HG02840 (cell line): ENCODE measurements at regions not wholly inside any gene's neighbourhood (a gene's known extent, or its start where the extent isn't known, plus 50 kb on each side); places are given as distances from the start of the nearest gene placed in this dataset.

Experiments used
- ATAC-seq: cut with Tn5 transposase; IDR thresholded peaks from one replicate; pipeline ENCODE4 v1.9.1; 2021; ENCODE audit warnings: mild to moderate bottlenecking, moderate library complexity, moderate number of reproducible peaks; ENCODE audit not compliant: unreplicated experiment, low FRiP score

DNA sequence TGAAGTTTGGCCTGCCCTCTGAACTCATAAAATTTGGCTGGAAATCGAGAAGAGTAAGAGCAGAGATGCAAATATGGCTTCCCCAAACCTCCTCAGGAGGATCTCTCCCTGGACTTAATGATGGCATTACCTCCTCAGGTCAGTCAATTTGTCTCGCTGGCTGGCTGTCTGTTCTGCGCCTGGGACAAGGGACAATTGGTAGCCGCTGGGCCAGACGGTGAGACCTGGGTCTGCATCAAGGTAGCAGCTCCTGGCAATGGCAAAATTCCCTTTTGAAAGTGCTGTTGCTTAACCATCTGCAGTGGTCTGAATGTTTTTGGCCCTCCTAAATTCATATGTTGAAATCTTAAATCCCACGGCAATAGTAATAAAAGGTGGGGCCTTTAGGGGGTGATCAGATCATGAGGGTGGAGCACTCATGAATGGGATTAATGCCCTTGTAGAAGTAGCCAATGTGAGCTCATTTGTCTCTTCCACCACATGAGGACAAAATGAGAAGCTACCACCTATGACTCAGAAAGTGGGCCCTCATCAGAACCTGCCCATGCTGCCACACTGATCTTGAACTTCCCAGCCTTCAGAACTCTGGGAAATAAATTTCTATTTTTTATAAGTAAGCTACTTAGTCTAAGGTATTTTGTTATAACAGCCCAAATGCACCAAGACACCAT, 439.3 kb upstream of the KLF4 start:
- ATAC-seq, result no peak

DNA sequence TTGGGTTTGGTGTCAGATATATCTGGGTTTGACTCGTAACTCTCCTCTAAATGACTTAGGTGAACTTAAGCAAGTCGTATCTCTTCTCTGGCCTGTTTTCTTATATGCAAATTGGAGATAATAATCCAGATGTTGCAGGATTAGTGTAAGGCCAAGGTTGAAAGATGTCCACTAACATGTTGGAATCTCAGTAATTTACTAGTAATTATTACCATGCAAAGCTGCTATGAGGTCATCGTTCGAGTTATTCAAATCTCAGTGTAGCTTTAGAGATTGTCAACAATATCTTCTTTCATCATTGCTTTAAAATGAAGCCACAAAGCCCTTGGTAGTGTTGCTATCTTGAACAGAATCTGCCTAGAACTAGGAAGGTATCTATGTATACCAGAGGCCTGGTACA, 437.7 kb upstream of the KLF4 start:
- ATAC-seq, result no peak

DNA sequence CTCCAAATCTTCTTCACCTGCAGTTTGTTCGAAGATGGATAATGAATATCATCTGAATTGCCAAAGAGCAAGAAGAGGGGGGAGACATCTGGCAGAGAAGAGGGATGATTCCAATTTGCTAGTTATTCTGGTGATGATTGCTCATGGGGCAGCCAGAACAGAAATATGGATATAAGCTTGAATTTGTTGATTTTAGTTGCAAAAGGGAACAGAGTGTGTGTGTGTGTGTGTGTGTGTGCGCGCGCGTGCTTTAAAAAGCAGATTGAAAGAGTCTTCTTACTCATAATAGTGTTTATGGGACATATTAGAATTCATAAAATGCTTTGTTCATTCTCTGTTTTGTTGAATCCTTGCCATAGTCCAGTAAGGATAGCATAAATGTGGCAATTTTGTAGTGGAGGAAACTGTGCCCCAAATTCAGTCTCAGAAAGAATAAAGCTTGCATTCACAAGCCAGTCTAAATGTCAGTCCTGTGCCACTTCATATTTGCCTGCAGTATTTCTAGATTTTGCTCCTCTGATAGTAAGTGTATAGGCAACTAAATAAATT, 436.3 kb upstream of the KLF4 start:
- no peak for ATAC-seq

DNA sequence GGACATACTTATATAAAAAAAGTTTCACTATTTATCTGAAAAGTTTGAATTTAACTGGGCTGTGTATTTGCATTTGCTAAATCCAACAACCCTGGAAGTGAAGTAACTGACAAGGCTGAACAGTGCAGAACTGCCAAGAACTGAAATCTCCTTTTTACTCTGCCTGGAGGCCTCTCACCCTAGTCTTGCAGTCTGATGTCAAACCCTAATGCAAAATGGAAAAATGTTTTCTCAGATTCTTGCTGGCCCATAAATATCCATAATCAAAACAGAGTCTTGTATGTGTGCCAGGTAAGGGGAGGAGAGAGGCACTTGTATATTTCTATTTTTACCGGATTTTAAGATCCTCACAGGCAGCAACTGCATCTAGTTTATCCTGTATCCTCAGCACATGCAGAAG, 432.7 kb upstream of the KLF4 start:
- ATAC-seq, result no peak

DNA sequence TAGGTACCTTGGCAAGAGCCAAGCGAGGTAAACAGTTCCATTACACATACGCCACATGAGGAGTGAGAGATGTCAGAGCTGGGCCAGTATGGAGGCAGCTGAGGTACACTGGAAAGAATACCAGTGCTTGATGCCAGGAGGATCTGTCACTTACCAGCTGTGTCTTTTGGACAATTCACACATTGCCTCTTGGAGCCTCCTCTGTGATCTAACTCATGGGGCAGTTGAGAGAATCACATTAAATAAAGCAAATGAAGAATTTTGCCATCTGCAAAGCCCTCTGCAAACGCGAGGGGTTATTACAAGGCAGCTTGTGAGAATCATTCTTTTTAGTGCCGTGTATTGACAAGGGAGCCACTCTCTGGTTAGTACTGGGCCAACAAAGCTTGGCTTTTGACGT, 429.7 kb upstream of the KLF4 start:
- no peak for ATAC-seq

DNA sequence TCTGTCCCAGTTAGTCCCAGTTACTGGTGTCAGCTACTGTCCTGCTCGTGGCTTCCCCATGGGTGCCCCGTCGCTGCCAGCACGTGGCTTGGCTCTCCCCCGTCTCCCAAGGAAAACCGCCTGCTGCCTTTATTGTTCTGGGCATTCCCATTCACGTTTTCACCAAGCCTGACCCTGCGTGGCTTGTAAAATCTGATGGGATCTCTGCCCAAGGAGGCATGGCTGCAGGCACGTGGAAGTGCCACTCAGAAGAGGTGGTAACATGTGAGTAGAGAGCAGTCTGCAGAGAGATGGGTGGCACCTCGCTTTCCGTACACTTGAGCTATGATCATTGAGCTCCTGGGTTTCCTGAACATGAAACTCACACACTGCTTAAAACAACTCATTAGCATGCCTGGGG, 429.2 kb upstream of the KLF4 start:
- no peak for ATAC-seq

DNA sequence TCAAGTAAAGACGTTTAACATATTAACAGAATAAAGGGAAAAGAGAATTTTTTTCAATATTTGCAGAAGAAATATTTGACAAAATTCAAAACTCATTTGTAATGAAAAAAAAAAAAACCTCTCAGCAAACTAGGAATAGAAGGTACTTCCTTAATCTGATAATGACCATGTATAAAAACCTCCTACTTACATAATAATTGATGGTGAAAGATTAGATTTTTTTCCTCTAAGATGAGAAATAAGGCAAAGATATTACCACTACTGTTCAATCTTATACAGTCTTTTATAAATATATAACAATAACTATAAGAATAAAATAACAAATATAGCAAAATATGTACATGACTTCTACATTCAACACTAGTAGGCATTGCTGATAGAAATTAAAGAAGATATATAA, 424.6 kb upstream of the KLF4 start:
- ATAC-seq, result no peak

DNA sequence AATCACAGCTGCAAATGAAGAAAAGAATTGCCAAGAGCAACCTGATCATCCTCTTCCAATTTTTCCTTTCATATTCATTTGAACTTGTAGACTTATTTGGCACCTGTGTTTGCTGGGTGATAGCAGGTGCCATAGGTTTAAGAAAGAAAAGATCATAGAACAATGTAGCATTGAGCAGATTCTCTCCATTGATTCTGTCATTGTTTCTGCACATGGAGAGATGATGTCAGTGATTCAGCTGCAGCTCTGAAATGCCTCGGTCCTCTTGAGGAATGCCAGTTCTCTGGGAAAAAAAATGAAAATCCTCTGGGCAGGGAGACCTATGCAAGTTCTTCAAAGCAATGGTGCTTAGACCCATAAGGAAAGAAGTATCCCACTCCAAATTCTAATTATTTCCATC, 418.1 kb upstream of the KLF4 start:
- ATAC-seq, result no peak

DNA sequence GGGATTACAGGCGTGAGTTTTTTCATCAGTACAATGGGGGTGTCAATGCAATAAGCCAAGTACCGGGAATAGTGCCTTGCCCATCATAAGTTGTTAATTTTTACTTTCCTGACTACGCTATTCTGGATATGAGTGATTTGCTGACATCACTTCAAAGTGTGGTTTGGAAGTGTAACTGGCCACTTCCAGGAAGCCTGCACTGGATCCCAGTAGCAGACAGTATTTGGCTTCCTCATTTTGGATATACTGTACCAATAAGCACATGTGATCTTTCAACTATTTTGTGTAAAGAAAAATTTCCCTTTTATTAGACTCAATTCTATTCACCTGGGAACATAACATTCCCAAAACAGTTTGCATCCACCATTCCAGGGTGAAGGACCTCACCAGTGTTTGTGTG, 417.7 kb upstream of the KLF4 start:
- ATAC-seq, result no peak

DNA sequence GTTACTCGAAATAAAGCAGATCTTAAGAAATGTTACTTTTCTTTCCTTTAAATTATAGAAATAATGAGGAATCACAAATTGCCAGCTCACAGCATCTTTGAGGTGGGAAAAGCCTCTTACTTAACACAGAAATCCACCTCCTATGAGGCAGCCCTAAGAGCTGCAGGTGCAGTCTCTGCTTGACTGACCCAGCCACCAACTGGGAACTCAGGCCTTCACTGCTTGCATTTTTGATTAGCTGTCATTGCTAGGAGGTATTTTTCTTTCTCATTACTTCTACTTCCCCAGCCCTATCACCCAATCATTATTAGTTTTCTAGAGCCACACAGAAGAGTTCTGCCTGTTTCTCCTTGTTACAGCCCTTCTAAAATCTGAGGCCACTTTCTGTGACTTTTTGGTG, 416.5 kb upstream of the KLF4 start:
- ATAC-seq, result no peak

DNA sequence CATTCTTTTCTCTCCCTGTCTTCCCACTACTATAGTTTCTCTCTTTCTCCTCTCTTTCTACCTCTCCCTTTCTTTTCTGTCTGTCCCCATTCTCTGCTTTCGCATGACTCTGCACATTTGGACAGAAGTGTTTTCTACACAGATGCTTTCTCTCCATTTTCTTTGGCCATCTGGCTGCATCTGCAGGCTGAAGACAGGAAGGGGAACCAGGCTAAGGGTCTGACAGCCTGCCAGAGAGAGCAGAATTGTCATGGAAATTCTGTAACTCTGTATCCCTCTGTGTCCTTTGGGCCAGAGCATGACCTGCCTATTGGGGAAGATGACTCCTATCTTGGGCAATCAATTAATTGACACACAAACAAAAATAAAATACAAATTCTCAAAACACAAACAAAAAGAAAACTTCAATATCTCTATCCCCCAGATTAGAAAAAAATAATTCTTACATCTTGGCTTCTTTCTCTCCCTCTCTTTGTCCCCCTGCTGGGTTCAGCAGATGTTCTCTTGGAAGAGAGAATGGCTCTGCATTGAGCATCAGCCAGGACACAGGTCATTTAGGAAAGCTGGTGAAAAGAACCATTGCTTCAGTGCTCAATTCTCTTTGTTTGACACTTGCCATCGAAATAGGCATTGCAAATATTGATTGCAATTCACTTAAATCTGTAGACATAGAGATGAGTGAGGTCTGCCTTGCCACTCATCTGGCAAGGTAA, 415.9 kb upstream of the KLF4 start:
- no peak for ATAC-seq

DNA sequence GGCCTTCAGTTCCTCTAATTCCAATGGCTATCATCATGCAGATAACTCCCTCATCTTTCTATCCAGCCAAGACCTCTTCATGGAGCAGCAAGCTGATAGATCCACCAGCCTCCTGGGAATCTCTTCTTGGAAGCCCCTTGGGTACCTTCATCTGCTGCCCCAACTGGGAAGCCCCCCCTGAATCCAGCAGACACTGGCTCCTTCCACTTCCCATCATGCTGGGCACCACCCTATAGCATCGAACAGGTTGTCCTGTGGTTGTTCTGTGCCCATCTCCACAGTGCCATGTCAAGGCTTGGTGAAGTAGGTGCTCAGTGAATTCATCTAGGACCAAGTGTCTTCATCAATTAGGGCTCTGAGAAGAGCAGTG, 410.4 kb upstream of the KLF4 start:
- ATAC-seq, result no peak

DNA sequence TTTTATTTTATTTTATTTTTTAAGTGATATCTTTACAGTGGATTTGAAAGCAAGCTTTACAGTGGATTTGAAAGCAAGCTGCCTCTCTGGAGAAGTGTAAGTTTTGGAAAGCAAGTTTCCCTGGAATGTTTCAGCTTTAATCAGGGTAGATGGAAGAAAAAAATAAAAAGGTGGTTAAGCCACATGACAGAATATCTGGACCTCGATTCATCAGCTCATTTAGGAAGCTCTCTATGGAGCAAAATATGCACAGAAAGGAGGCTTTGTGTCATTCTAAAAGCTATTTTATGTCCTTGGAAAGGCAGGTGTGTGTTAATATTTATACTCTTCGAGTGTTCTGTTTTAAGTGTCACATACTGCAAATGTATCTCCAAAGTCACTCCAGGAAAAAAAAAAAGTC, 409.2 kb upstream of the KLF4 start:
- ATAC-seq, result no peak

DNA sequence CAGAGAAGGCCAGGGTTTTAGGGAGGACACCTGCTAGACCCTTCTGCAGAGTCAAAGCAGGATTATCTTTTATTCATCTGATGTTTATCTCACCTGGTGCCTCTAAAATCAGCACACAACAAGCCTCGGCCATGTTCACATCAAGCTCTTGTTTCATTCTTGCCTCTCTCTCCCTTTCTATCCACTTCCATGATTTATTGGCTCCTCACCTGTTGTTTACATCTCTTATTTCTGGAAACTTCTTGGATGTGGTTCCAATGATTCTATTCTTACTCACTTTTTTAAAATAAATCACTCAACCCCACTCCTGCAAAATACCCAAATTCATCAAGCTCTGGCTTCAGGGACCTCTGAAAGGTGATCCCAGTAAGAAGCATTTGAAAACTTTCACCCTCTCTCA, 407.0 kb upstream of the KLF4 start:
- no peak for ATAC-seq

DNA sequence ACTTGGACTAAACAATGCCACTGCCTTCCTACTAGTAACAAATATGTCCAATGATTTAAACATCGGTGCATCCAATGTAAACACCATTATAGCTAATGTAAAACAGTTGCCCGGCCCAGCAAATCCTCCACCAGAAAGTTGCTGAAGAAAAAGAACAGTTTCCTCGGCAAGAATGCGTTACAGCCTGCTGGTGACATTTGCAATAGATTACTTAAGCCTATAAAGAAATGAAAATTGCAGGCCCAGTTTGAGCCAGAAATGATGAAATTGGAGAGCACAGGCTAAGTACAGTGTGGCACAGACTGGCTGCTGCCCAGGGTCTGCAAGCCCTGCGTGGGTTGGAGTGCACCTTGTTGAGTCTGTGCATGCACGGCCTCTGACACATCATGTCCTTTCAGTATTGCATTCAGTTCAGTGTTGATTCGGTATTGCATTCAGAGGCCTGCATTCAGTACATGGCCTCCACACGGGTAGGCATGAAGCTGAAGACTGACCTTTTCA, 406.0 kb upstream of the KLF4 start:
- no peak for ATAC-seq

DNA sequence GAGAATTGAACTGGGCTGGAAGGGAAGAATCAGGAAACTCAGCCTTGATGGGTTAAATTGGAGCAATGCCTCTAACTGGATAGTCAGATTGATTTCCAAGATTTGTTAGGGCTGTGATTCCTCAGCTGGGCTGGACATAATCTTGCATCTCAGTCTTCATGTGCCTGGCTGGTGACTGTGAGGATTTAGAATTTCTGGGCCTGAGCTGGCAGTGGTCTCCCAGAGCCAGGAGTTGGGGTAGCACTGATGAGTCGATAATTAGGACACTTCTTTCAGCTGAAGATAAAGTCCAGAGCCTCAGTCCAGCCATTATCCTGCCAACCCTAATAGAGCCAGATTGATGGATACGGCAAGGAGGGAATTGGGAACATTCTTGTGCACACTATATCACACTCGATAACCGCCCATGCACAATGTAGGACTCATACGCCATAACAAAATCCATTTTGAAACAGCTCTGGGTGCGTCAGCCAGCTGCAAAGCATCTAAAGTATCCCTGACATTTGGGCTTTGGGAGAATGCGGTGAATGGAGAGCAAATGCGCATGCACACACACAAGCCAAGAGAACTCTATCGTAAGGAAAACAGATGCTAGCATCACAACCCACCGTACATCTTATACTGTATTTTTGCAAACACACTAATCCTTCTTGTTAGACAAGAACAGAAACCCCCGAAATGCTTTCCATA, 405.1 kb upstream of the KLF4 start:
- ATAC-seq, result no peak

DNA sequence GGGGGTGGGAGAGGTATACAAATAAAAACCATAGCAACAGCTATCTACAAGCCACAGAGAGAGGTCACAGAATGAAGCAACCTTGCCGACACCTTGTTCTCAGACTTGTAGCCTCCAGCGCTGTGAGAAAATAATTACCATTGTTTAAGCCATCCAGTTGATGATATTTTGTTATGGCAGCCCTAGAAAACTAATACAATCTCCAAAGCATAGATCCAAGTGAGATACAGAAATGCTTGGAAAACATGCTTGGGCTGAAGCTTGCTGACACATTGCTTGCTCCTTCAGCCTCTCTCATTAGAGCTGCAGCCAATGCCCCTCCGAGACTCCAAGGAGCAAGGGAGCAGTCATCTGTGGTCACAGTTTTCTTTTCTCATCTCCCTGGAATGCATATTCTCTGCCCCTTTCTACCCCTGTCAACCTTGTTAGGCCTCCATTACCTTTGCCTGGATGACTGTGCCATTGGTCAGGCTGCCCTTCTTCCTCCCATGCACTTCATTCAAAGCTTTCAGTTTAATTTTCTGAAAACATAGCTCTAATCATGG, 401.4 kb upstream of the KLF4 start:
- ATAC-seq, result no peak

DNA sequence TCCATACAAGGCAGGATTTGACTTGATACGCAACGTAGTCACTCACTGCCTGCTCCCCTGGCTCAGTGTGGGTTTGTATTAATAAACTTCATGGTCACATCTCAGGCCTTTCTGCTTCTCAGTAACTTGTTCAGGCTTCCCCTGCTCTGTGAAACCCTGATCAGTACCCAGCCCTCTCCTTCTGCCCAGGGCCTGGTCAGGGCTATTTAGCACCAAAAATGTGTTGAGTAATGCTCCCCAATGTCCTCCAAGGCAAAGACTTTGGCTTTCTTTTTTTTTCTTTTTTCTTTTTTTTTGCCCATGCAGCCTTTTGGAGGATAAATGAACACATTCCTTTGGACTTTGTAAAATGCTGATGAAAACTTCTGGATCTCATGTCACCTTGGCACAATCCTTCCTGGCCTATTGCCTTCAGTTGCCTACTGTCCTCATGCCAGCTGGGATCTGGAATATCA, 399.2 kb upstream of the KLF4 start:
- ATAC-seq, result no peak

DNA sequence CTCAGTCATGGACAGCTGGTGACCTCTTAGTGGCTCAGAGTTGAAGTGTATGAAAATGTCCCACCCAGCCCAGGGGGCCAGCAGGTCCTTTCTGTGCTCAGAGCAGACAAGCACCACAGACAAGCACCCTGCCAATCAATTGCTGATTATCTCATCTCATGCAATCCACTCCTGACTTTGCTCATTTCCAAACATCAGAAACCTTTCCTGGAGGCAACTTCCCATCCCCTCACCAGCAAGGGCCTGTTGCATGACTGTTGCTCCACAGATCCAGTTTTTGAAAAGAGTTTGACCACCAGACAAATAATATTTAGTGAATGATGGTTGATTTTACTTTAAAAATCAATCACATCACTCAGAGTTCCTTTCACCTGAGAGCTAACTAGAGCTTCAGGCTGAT, 397.3 kb upstream of the KLF4 start:
- ATAC-seq, result no peak

DNA sequence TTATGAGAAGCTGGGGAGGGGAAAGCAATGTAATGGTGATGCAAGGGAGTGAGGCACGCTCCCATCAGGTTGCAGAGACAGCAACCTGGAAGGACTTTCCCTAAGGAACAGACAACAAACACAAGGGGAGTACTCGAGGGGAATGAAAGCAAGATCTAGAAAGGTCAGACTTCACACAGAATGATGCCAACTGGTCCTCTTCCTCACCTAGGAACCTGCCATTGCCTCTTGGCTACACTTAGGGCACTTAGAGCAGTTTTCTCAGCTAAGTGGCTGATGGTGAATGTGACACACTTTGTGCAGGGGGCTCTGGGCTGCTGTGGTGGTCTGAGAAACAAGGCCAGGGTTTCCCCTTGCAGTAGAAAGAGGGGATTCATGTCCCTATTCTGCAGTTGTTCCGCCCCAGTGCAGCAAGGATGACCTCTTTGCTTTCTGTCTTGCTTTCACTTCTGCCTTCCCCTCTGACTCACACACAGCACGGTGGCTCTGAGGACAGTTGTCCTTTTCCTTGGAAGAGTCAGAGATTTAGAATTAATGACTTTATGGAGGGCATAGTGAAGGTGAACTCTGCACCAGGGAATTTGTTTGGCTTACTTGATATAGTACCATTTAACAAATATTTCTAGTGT, 394.0 kb upstream of the KLF4 start:
- no peak for ATAC-seq
